ENCODE measurements at regions not wholly inside any gene's neighbourhood (a gene's known extent, or its start where the extent isn't known, plus 50 kb on each side); places are given as distances from the start of the nearest gene placed in this dataset.

- TF ChIP-seq, protein P1, sequence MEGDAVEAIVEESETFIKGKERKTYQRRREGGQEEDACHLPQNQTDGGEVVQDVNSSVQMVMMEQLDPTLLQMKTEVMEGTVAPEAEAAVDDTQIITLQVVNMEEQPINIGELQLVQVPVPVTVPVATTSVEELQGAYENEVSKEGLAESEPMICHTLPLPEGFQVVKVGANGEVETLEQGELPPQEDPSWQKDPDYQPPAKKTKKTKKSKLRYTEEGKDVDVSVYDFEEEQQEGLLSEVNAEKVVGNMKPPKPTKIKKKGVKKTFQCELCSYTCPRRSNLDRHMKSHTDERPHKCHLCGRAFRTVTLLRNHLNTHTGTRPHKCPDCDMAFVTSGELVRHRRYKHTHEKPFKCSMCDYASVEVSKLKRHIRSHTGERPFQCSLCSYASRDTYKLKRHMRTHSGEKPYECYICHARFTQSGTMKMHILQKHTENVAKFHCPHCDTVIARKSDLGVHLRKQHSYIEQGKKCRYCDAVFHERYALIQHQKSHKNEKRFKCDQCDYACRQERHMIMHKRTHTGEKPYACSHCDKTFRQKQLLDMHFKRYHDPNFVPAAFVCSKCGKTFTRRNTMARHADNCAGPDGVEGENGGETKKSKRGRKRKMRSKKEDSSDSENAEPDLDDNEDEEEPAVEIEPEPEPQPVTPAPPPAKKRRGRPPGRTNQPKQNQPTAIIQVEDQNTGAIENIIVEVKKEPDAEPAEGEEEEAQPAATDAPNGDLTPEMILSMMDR (conservative IDR thresholded peaks at IDR 0.05; ENCODE audit: low read depth, low read length) = no peak
- DNase-seq (ENCODE audit: low read depth) = no peak
Observed at GRCh38 chr6:137402143-137402680, 92.0 kb downstream of the OLIG3 start.

GRCh38 chr6:137401088-137401487 is 93.1 kb downstream of the OLIG3 start:
- TF ChIP-seq, protein P1 (conservative IDR thresholded peaks at IDR 0.05; ENCODE audit: low read depth, low read length) = no peak
- no peak for DNase-seq (ENCODE audit: low read depth)
- H3K4me3 ChIP-seq (ENCODE audit: low read length) = no peak overlapping the region

More at GRCh38 chr6:137402143-137402680, 92.0 kb downstream of the OLIG3 start:
- no peak overlapping the region for H3K4me3 ChIP-seq (ENCODE audit: low read length)

GRCh38 chr6:137399881-137400443 is 94.2 kb downstream of the OLIG3 start:
- no peak overlapping the region for H3K4me3 ChIP-seq (ENCODE audit: low read length)
- no peak for DNase-seq (ENCODE audit: low read depth)
- TF ChIP-seq, protein P1 (conservative IDR thresholded peaks at IDR 0.05; ENCODE audit: low read depth, low read length) = no peak

DNA sequence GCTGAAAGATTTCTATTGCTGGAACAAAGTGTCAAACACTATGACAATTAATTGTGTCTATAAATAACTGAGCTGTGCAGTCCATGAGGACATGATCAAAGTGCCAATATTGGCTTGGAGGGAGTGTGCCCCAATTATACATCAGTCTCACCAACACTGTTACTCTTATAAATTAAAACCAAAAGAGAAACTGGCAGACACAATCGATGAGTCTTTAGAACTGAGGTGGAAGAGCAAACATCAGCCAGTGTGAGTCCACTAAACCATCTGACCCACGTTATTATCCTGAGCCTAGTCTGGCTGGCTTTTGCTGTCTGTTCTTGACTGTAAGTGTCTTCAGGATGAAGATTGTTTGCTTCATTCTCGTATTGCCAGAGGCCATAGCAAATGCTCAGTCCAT is 98.9 kb downstream of the OLIG3 start:
- TF ChIP-seq, protein P1 (conservative IDR thresholded peaks at IDR 0.05; ENCODE audit: low read depth, low read length) = no peak
- DNase-seq (ENCODE audit: low read depth) = no peak
- no peak overlapping the region for H3K4me3 ChIP-seq (ENCODE audit: low read length)

DNA sequence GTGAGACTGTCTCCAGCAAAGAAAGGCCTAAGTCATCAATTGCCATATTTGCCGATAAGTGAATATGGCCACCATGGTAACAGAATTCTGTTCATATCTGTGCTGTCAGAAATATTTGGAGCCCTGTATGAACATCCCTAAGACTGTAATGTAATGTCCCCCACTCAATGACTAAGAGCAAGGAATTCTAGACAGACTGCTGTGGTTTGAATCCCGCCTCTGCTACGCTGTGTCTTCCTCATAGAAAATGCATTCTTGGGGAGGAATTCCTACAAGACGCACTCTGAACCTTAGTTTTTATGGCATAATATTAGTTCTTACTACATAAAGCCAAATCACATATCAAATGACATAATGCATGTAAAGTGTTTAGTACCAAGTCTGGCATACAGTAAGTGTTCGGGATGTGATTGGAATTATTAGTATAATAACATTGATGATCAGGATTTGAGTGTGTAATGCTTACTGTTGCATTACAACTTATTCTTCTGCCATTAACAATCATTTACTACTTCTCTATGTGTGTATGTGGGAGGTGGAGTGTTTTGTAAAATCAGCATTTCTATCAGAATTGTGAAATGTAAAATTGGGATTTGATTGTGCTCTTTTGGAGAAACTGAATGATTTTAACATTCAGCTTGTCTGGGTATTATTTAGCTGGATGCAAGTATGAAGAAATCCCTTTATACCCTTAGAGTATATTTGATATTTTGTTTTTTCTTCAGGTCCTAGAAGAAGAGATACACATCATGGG is 103.0 kb downstream of the OLIG3 start:
- no peak for DNase-seq (ENCODE audit: low read depth)
- TF ChIP-seq, protein P1 (conservative IDR thresholded peaks at IDR 0.05; ENCODE audit: low read depth, low read length) = no peak
- H3K4me3 ChIP-seq (ENCODE audit: low read length) = no peak overlapping the region

- DNase-seq (ENCODE audit: low read depth) = no peak
- TF ChIP-seq, protein P1 (conservative IDR thresholded peaks at IDR 0.05; ENCODE audit: low read depth, low read length) = no peak
- no peak overlapping the region for H3K4me3 ChIP-seq (ENCODE audit: low read length)
Observed at GRCh38 chr6:137390334-137390733, 103.9 kb downstream of the OLIG3 start.

Data from retinal pigment epithelial cell (primary cell).